A673 (cell line): ENCODE measurements at regions not wholly inside any gene's neighbourhood (a gene's known extent, or its start where the extent isn't known, plus 50 kb on each side); places are given as distances from the start of the nearest gene placed in this dataset.

Source experiments
- BruUV-seq: library from RNA; stranded (reverse); fragments of 400-500 nt; replicated peaks from 2 replicates; lab custom pipeline; 2021; lab: Mats Ljungman, UMichigan
- CTCF ChIA-PET: fragments of 300-600 bp; sonication (Branson Sonifier 250); formaldehyde crosslinking; loops from one replicate; lab custom pipeline; 2022; ENCODE audit warnings: antibody characterized with exemption; lab: Charles Lee
- POLR2A ChIA-PET: fragments of 300-600 bp; sonication (Branson Sonifier 250); formaldehyde crosslinking; loops from one replicate; lab custom pipeline; 2022; ENCODE audit warnings: antibody characterized with exemption; ENCODE audit not compliant: low non-redundant PET; lab: Charles Lee
- DNase-seq: peaks from one replicate; pipeline ENCODE4 v3.0.0-alpha.2; 2015; ENCODE audit warnings: low spot score
- H3K27ac ChIP-seq: fragments of 200-600 bp; sonication (generic); 2 replicates; pipeline ENCODE4 v1.5.1; 2016; ENCODE audit warnings: mixed run types, low read depth, mild to moderate bottlenecking, mixed read lengths, antibody characterized with exemption, low read length; ENCODE audit not compliant: poor library complexity, severe bottlenecking
- H3K27me3 ChIP-seq: fragments of 200-600 bp; sonication (generic); replicated peaks from 2 replicates; pipeline ENCODE4 v1.6.1; 2017; ENCODE audit warnings: mixed run types, low read depth, mild to moderate bottlenecking, mixed read lengths, antibody characterized with exemption, low read length; ENCODE audit not compliant: insufficient read depth, poor library complexity
- H3K36me3 ChIP-seq: fragments of 200-600 bp; sonication (generic); 2 replicates; pipeline ENCODE4 v1.6.1; 2016; ENCODE audit warnings: mixed run types, mild to moderate bottlenecking, mixed read lengths, antibody characterized with exemption, low read length; ENCODE audit not compliant: insufficient read depth, poor library complexity, severe bottlenecking
- H3K4me1 ChIP-seq: fragments of 200-600 bp; sonication (generic); 2 replicates; pipeline ENCODE4 v1.6.1; 2017; ENCODE audit warnings: mixed run types, mild to moderate bottlenecking, mixed read lengths, antibody characterized with exemption, low read length; ENCODE audit not compliant: insufficient read depth, poor library complexity, severe bottlenecking
- H3K4me3 ChIP-seq: fragments of 200-600 bp; sonication (generic); 2 replicates; pipeline ENCODE4 v1.5.1; 2016; ENCODE audit warnings: low read depth, mixed run types, mild to moderate bottlenecking, mixed read lengths, low read length; ENCODE audit not compliant: poor library complexity, severe bottlenecking
- H3K9me3 ChIP-seq: fragments of 200-600 bp; sonication (generic); 2 replicates; pipeline ENCODE4 v1.6.1; 2016; ENCODE audit warnings: mixed run types, low read depth, mild to moderate bottlenecking, mixed read lengths, antibody characterized with exemption, low read length; ENCODE audit not compliant: poor library complexity, severe bottlenecking
- CTCF ChIP-seq: fragments of 300-800, 200-600 bp; sonication (generic); conservative IDR thresholded peaks from 2 replicates; pipeline ENCODE4 v1.5.1; 2017; ENCODE audit warnings: low read depth, mild to moderate bottlenecking, antibody characterized with exemption, low read length, moderate library complexity, mixed read lengths
- EZH2 ChIP-seq: fragments of 200-600 bp; sonication (generic); IDR thresholded peaks from 2 replicates; pipeline ENCODE4 v1.6.1; 2017; ENCODE audit warnings: borderline replicate concordance, low read depth, mild to moderate bottlenecking, mixed read lengths, antibody characterized with exemption, low read length; ENCODE audit not compliant: poor library complexity, severe bottlenecking
- intact Hi-C: fragments of 100-400 bp; cut with micrococcal nuclease; formaldehyde crosslinking; loops from one replicate; pipeline ENCODE4 v1.10.0; 2022; ENCODE audit not compliant: unreplicated experiment

GRCh38 chr4:126859314-126859713 lies 773.4 kb upstream of the INTU start:
- H3K4me1 ChIP-seq = no peaks in the 10 kb centered on the region
- no peaks in the 10 kb centered on the region for H3K27me3 ChIP-seq
- H3K27ac ChIP-seq = no peak overlapping the region
- no TSS peak for BruUV-seq
- POLR2A ChIA-PET = no interaction called here
- no peak for DNase-seq
- H3K36me3 ChIP-seq = no peaks in the 10 kb centered on the region
- no peak overlapping the region for H3K4me3 ChIP-seq
- intact Hi-C loops = no loop called here
- no peak for TF ChIP-seq EZH2
- CTCF ChIA-PET = no interaction called here
- no peaks in the 10 kb centered on the region for H3K9me3 ChIP-seq

GRCh38 chr4:126859872-126860271 lies 772.9 kb upstream of the INTU start:
- BruUV-seq = no TSS peak
- Histone ChIP-seq H3K36me3 (no peaks in the 10 kb centered on the region), H3K27ac (no peak overlapping the region), H3K27me3 (no peaks in the 10 kb centered on the region), H3K9me3 (no peaks in the 10 kb centered on the region), H3K4me3 (no peak overlapping the region), H3K4me1 (no peaks in the 10 kb centered on the region)
- ChIA-PET POLR2A (no interaction called here), CTCF (no interaction called here)
- intact Hi-C loops = no loop called here
- no peak for TF ChIP-seq EZH2
- no peak for DNase-seq

- intact Hi-C loops = no loop called here
- Histone ChIP-seq H3K27me3 (no peaks in the 10 kb centered on the region), H3K4me1 (no peaks in the 10 kb centered on the region), H3K9me3 (no peaks in the 10 kb centered on the region), H3K36me3 (no peaks in the 10 kb centered on the region), H3K4me3 (no peak overlapping the region), H3K27ac (no peak overlapping the region)
- no TSS peak for BruUV-seq
- no peak for DNase-seq
- TF ChIP-seq CTCF (no peak), EZH2 (no peak)
- ChIA-PET POLR2A (no interaction called here), CTCF (no interaction called here)
These were observed 772.4 kb upstream of the INTU start for GRCh38 chr4:126860308-126860707.

- Histone ChIP-seq H3K36me3 (no peaks in the 10 kb centered on the region), H3K27me3 (no peaks in the 10 kb centered on the region), H3K9me3 (peaks cover 11% of the 10 kb centered on the region), H3K4me1 (no peaks in the 10 kb centered on the region), H3K27ac (no peak overlapping the region), H3K4me3 (no peak overlapping the region)
- ChIA-PET CTCF (no interaction called here), POLR2A (no interaction called here)
- DNase-seq = no peak
- intact Hi-C loops = no loop called here
- TF ChIP-seq EZH2 (no peak), CTCF (no peak)
- BruUV-seq = no TSS peak
These were observed 762.8 kb upstream of the INTU start for GRCh38 chr4:126869967-126870366.
